Right cardiac atrium (tissue), 5 donors: ENCODE measurements at regions not wholly inside any gene's neighbourhood (a gene's known extent, or its start where the extent isn't known, plus 50 kb on each side); places are given as distances from the start of the nearest gene placed in this dataset.

ENCODE experiments used
- ATAC-seq, 2 donors: fragments of 200-7000 bp; cut with Tn5 transposase; one replicate each; pipeline versions ENCODE4 v1.8.0 to v1.9.1; 2020; ENCODE audit warnings: moderate library complexity in 2 of 2, mild to moderate bottlenecking in 1 of 2
- DNase-seq, 3 donors: peaks; one replicate each; pipeline ENCODE4 v3.0.0-alpha.2; 2020
- H3K27ac ChIP-seq: one replicate; pipeline ENCODE4 v1.5.1; 2013; ENCODE audit warnings: mild to moderate bottlenecking, low read length, control low read depth, moderate library complexity
- H3K27me3 ChIP-seq: one replicate; pipeline ENCODE4 v1.6.1; 2013; ENCODE audit not compliant: control insufficient read depth, insufficient read depth
- H3K4me1 ChIP-seq: one replicate; pipeline ENCODE4 v1.6.1; 2013; ENCODE audit warnings: low read length; ENCODE audit not compliant: control insufficient read depth, insufficient read depth
- H3K4me3 ChIP-seq: one replicate; pipeline ENCODE4 v1.5.1; 2013; ENCODE audit warnings: low read length, control low read depth
- H3K9me3 ChIP-seq: one replicate; pipeline ENCODE4 v1.6.1; 2013; ENCODE audit warnings: low read length; ENCODE audit not compliant: control insufficient read depth
- WGBS: extraction: QIAGEN DNeasy Blood & Tissue Kit; methylation state at CpG from one replicate; pipeline ENCODE4 v1.1.7; 2013; 5-methylcytosine and 5-hydroxymethylcytosine counted together
- intact Hi-C, 4 donors: fragments of 100-400 bp; cut with DNase I; formaldehyde crosslinking; loops; one replicate each; pipeline versions ENCODE4 v1.11.0 to v1.14.0; 2022 to 2023
- donor health status: healthy with polysubstance abuse.
- donor health status: DM: no; HTN: yes; CAD: no.
- donor health status: DM: no; HTN: no; CAD: no.
- donor health status: DM: no; HTN: yes; CAD: no; lungs with severe emphysema.
- donor health status: DM: yes; HTN: yes; CAD: no.

- WGBS = 49% methylated on average over 1 of the region's 1 CpG
- intact Hi-C loops = no loop called here
- DNase-seq (no peak), ATAC-seq (no peak)
- H3K27me3 ChIP-seq = no peaks in the 10 kb centered on the region
- H3K4me1 ChIP-seq = no peaks in the 10 kb centered on the region
- no peak overlapping the region for H3K27ac ChIP-seq
- no peaks in the 10 kb centered on the region for H3K9me3 ChIP-seq
- no peak overlapping the region for H3K4me3 ChIP-seq
Observed at GRCh38 chr1:238675221-238675620, 711.1 kb upstream of the CHRM3 start.

GRCh38 chr1:238674316-238674715 lies 712.1 kb upstream of the CHRM3 start:
- DNase-seq (no peak), ATAC-seq (no peak)
- Histone ChIP-seq H3K27ac (no peak overlapping the region), H3K4me1 (no peaks in the 10 kb centered on the region), H3K9me3 (no peaks in the 10 kb centered on the region), H3K27me3 (no peaks in the 10 kb centered on the region), H3K4me3 (no peak overlapping the region)
- 42% methylated on average over 1 of the region's 1 CpG for WGBS
- intact Hi-C loops = no loop called here

GRCh38 chr1:238673561-238673960 lies 712.8 kb upstream of the CHRM3 start:
- Histone ChIP-seq H3K4me1 (no peaks in the 10 kb centered on the region), H3K9me3 (no peaks in the 10 kb centered on the region), H3K27ac (no peak overlapping the region), H3K27me3 (no peaks in the 10 kb centered on the region), H3K4me3 (no peak overlapping the region)
- WGBS = 72% methylated on average over 3 of the region's 3 CpGs
- ATAC-seq (no peak), DNase-seq (no peak)
- intact Hi-C loops = no loop called here

GRCh38 chr1:238672806-238673205 lies 713.6 kb upstream of the CHRM3 start:
- H3K27ac ChIP-seq = no peak overlapping the region
- no peak for ATAC-seq

GRCh38 chr1:238672262-238672661 lies 714.1 kb upstream of the CHRM3 start:
- H3K27ac ChIP-seq = no peak overlapping the region
- no peak for ATAC-seq
- intact Hi-C loops = no loop called here
- no peak for DNase-seq
- no peaks in the 10 kb centered on the region for H3K4me1 ChIP-seq
- H3K27me3 ChIP-seq = no peaks in the 10 kb centered on the region
- WGBS = 11% methylated on average over 4 of the region's 4 CpGs
- H3K4me3 ChIP-seq = no peak overlapping the region
- H3K9me3 ChIP-seq = no peaks in the 10 kb centered on the region

More at GRCh38 chr1:238672806-238673205, 713.6 kb upstream of the CHRM3 start:
- intact Hi-C loops = no loop called here
- Histone ChIP-seq H3K9me3 (no peaks in the 10 kb centered on the region), H3K4me1 (no peaks in the 10 kb centered on the region), H3K27me3 (no peaks in the 10 kb centered on the region), H3K4me3 (no peak overlapping the region)
- WGBS = 79% methylated on average over 3 of the region's 3 CpGs
- DNase-seq = no peak

- intact Hi-C loops = no loop called here
- DNase-seq = no peak
- Histone ChIP-seq H3K27ac (no peak overlapping the region), H3K27me3 (no peaks in the 10 kb centered on the region), H3K9me3 (no peaks in the 10 kb centered on the region), H3K4me3 (no peak overlapping the region), H3K4me1 (no peaks in the 10 kb centered on the region)
- 49% methylated on average over 2 of the region's 2 CpGs for WGBS
- no peak for ATAC-seq
Observed at GRCh38 chr1:238664139-238664538, 722.2 kb upstream of the CHRM3 start.

GRCh38 chr1:238660849-238661248 lies 725.5 kb upstream of the CHRM3 start:
- Histone ChIP-seq H3K9me3 (no peaks in the 10 kb centered on the region), H3K27me3 (no peaks in the 10 kb centered on the region), H3K4me3 (no peak overlapping the region), H3K27ac (no peak overlapping the region), H3K4me1 (no peaks in the 10 kb centered on the region)
- 42% methylated on average over 1 of the region's 1 CpG for WGBS
- DNase-seq (no peak), ATAC-seq (no peak)
- intact Hi-C loops = no loop called here

GRCh38 chr1:238658763-238659162 lies 727.6 kb upstream of the CHRM3 start:
- intact Hi-C loops = no loop called here
- Histone ChIP-seq H3K4me3 (no peak overlapping the region), H3K27ac (no peak overlapping the region), H3K4me1 (no peaks in the 10 kb centered on the region), H3K27me3 (no peaks in the 10 kb centered on the region), H3K9me3 (no peaks in the 10 kb centered on the region)
- DNase-seq = no peak
- 44% methylated on average over 1 of the region's 1 CpG for WGBS
- no peak for ATAC-seq

- WGBS = 74% methylated on average over 4 of the region's 4 CpGs
- intact Hi-C loops = no loop called here
- no peaks in the 10 kb centered on the region for H3K4me1 ChIP-seq
- no peak overlapping the region for H3K27ac ChIP-seq
- H3K9me3 ChIP-seq = no peaks in the 10 kb centered on the region
- no peak for ATAC-seq
- DNase-seq = no peak
- H3K4me3 ChIP-seq = no peak overlapping the region
- H3K27me3 ChIP-seq = no peaks in the 10 kb centered on the region
Observed at GRCh38 chr1:238653693-238654321, 732.6 kb upstream of the CHRM3 start.

GRCh38 chr1:238652346-238652968 lies 733.9 kb upstream of the CHRM3 start:
- Histone ChIP-seq H3K27ac (no peak overlapping the region), H3K4me1 (no peaks in the 10 kb centered on the region), H3K27me3 (no peaks in the 10 kb centered on the region), H3K9me3 (no peaks in the 10 kb centered on the region), H3K4me3 (no peak overlapping the region)
- DNase-seq = no peak
- 78% methylated on average over 7 of the region's 7 CpGs for WGBS
- intact Hi-C loops = no loop called here
- ATAC-seq = no peak

- ATAC-seq (no peak), DNase-seq (no peak)
- Histone ChIP-seq H3K27me3 (no peaks in the 10 kb centered on the region), H3K4me1 (no peaks in the 10 kb centered on the region), H3K9me3 (no peaks in the 10 kb centered on the region), H3K4me3 (no peak overlapping the region), H3K27ac (no peak overlapping the region)
- intact Hi-C loops = no loop called here
Observed at GRCh38 chr1:238649200-238649599, 737.2 kb upstream of the CHRM3 start.

- H3K4me1 ChIP-seq = no peaks in the 10 kb centered on the region
- WGBS = 75% methylated on average over 4 of the region's 4 CpGs
- no peaks in the 10 kb centered on the region for H3K27me3 ChIP-seq
- H3K4me3 ChIP-seq = no peak overlapping the region
- intact Hi-C loops = no loop called here
- ATAC-seq = no peak
- H3K9me3 ChIP-seq = no peaks in the 10 kb centered on the region
- H3K27ac ChIP-seq = no peak overlapping the region
- DNase-seq = no peak
Observed at GRCh38 chr1:238648751-238649150, 737.6 kb upstream of the CHRM3 start.
